ENCODE measurements at regions not wholly inside any gene's neighbourhood (a gene's known extent, or its start where the extent isn't known, plus 50 kb on each side); places are given as distances from the start of the nearest gene placed in this dataset.

- no peak for ATAC-seq
- DNase-seq, result no peak
- H3K36me3 ChIP-seq, result no peaks in the 10 kb centered on the region
- H3K9me3 ChIP-seq, result no peaks in the 10 kb centered on the region
- no peak overlapping the region for H3K4me3 ChIP-seq
- no peak overlapping the region for H3K27ac ChIP-seq
- TF ChIP-seq CTCF (IDR thresholded peaks at IDR 0.05), result no peak
- no peaks in the 10 kb centered on the region for H3K4me1 ChIP-seq
- no peaks in the 10 kb centered on the region for H3K27me3 ChIP-seq (ENCODE audit: low read depth)
- intact Hi-C loops (cut with DNase I), result no loop called here
Observed at GRCh38 chr11:19450282-19450681, 209.5 kb upstream of the E2F8 start.

- H3K4me1 ChIP-seq, result no peaks in the 10 kb centered on the region
- no peak overlapping the region for H3K4me3 ChIP-seq
- no peaks in the 10 kb centered on the region for H3K27me3 ChIP-seq (ENCODE audit: low read depth)
- H3K27ac ChIP-seq, result no peak overlapping the region
- DNase-seq (no peak), ATAC-seq (no peak)
- no peak for TF ChIP-seq CTCF (IDR thresholded peaks at IDR 0.05)
- H3K9me3 ChIP-seq, result no peaks in the 10 kb centered on the region
- no peaks in the 10 kb centered on the region for H3K36me3 ChIP-seq
- intact Hi-C loops (cut with DNase I), result no loop called here
Observed at GRCh38 chr11:19448651-19449050, 207.9 kb upstream of the E2F8 start.

GRCh38 chr11:19447150-19447566 is 206.4 kb upstream of the E2F8 start:
- Histone ChIP-seq H3K27me3 (ENCODE audit: low read depth) (no peaks in the 10 kb centered on the region), H3K4me3 (no peak overlapping the region), H3K9me3 (no peaks in the 10 kb centered on the region), H3K4me1 (no peaks in the 10 kb centered on the region), H3K27ac (no peak overlapping the region), H3K36me3 (no peaks in the 10 kb centered on the region)
- no peak for TF ChIP-seq CTCF (IDR thresholded peaks at IDR 0.05)
- ATAC-seq (no peak), DNase-seq (no peak)
- intact Hi-C loops (cut with DNase I), result no loop called here

- no peak for DNase-seq
- no peaks in the 10 kb centered on the region for H3K27me3 ChIP-seq (ENCODE audit: low read depth)
- no peaks in the 10 kb centered on the region for H3K9me3 ChIP-seq
- no peak for ATAC-seq
- no peaks in the 10 kb centered on the region for H3K4me1 ChIP-seq
- no peak overlapping the region for H3K4me3 ChIP-seq
- H3K27ac ChIP-seq, result no peak overlapping the region
- intact Hi-C loops (cut with DNase I), result no loop called here
- no peak for TF ChIP-seq CTCF (IDR thresholded peaks at IDR 0.05)
- H3K36me3 ChIP-seq, result no peaks in the 10 kb centered on the region
Observed at GRCh38 chr11:19445771-19446170, 205.0 kb upstream of the E2F8 start.

- no peaks in the 10 kb centered on the region for H3K36me3 ChIP-seq
- no peaks in the 10 kb centered on the region for H3K27me3 ChIP-seq (ENCODE audit: low read depth)
- no peak overlapping the region for H3K4me3 ChIP-seq
- no peaks in the 10 kb centered on the region for H3K9me3 ChIP-seq
- intact Hi-C loops (cut with DNase I), result no loop called here
- ATAC-seq (no peak), DNase-seq (no peak)
- H3K4me1 ChIP-seq, result no peaks in the 10 kb centered on the region
- no peak overlapping the region for H3K27ac ChIP-seq
- TF ChIP-seq CTCF (IDR thresholded peaks at IDR 0.05), result no peak
Observed at GRCh38 chr11:19444231-19444630, 203.5 kb upstream of the E2F8 start.

- no peaks in the 10 kb centered on the region for H3K9me3 ChIP-seq
- DNase-seq, result no peak
- no peaks in the 10 kb centered on the region for H3K27me3 ChIP-seq (ENCODE audit: low read depth)
- H3K27ac ChIP-seq, result no peak overlapping the region
- no peaks in the 10 kb centered on the region for H3K36me3 ChIP-seq
- TF ChIP-seq CTCF (IDR thresholded peaks at IDR 0.05), result no peak
- peaks cover 7% of the 10 kb centered on the region for H3K4me1 ChIP-seq
- no peak overlapping the region for H3K4me3 ChIP-seq
- intact Hi-C loops (cut with DNase I), result no loop called here
- ATAC-seq, result no peak
Observed at GRCh38 chr11:19442554-19442910, 201.8 kb upstream of the E2F8 start.

All from lower lobe of right lung (tissue), 2 donors.